NAMALWA (cell line): ENCODE measurements at regions not wholly inside any gene's neighbourhood (a gene's known extent, or its start where the extent isn't known, plus 50 kb on each side); places are given as distances from the start of the nearest gene placed in this dataset.
A peak's percentile ranks its signal among the peaks of the same experiment; 100 is the strongest.
"Not testable (repeated sequence)": the region's sequence is repeated elsewhere in the genome, so short reads cannot be mapped to it uniquely, and the experiment has no call there.

Experiments
- DNase-seq: peaks from one replicate; pipeline ENCODE4 v3.0.0-alpha.2; 2015; ENCODE audit warnings: low spot score

DNA sequence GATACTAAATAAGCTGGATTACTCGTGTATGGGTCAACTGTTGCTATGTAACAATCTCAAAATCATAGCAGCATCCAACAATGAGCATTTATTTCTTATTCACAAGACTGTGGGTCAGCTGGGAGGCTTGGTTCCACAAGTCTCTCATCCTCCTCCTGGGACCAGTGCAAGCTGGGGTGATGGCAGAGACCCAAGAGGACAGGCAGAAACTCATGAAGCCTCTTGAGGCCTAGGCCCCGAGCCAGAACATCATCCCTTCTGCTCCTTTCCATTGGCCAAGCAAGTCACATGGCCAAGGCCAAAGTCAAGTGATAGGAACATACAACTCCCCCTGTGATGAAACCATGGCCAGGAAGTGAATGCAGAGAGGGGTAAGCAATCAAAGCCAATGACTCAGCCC lies 422.1 kb downstream of the BCOR start:
- no peak for DNase-seq

DNA sequence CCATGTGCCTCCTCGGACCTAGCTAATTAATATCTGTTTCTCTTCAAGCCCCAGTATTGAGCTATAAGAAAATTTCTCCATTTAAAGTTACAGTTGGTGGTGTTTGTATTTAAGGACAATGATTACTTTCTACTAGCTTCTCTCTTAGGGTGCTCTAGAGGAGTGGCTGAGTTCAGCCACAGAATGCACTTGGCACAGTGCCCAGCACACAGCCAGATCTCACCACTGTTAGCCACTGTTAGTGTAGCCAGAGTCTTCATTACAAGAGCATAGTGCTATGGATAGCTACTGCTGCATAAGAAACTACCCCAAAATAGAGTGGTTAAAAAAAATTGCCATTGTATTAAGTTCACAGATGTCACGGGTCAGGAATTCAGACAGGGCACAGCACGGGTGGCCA lies 421.3 kb downstream of the BCOR start:
- DNase-seq, result no peak

DNA sequence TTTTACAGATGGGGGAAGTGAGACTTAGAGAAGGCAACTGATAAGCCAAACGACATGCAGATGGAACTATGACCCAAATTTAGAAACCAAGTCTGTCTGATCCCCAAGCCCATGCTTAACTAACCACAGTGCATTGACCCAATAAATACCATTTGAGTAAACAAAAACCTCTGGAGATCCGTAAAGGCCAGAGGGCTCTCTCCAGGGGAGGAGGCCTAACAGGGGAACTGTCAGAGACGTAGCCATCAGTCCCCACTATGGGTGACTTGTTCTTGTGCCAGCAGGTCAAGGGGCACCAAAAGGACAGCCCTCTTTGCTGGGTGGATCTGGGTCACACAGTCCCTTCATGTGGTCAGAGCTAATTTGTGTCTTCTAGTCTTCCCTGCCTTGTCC lies 420.2 kb downstream of the BCOR start:
- DNase-seq, result no peak

DNA sequence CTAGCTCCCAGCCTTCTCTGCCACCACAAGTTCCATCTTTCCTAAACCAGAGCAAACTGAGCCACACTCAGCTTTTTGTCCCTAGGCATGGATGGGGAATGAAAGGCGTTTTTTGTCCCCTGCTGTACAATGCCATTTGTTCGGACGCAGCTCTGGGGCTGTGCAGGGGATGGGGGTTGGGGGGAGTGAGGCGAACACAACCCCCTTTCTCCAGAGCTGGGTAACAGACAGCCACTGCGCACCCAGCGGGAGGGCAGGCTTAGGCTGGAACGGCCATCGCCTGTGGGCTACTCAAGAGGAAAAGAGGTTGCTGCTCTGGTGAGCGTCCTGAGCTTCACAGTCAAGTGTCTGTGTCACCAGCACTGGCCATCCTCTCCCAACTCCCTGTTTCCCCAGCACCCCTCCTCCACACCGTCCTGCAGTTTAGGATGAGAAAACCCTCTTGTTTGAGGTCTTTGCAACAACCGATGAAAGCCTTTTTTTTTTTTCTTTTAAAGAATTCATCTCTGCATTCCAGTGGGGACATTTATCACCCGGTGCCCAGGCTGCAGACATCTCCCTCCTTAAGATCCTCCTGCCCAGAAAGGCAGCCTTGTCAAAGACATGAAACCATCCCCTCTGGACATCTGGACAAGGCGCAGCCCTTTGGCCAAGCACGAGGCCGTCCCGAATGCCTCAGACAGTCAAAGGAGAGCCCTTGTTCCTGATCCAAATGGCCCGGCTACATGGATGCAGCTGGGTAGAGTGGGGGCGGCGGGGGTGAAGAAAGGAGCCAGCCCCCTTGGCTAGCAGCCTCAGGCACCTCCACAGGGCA lies 419.6 kb downstream of the BCOR start:
- DNase-seq, result no peak

DNA sequence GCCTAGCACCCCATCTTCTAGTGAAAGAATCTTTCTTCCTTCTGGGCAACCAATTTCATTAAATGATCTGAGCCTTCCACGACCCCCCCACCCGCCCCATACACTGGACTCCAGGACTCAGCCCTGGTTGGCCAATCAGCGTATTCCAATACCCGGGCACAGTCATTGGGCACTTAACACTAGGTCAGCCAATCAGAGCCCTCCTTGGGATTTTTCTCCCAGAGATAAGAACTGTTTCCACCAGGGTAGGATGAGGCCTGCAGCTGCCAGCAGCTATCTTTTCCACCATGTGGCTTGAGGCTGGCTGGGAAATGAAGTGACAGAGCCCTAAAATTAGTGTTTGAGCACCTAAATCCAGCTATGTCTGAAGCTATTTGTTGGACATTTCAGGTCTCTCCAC lies 418.8 kb downstream of the BCOR start:
- DNase-seq, result no peak

DNA sequence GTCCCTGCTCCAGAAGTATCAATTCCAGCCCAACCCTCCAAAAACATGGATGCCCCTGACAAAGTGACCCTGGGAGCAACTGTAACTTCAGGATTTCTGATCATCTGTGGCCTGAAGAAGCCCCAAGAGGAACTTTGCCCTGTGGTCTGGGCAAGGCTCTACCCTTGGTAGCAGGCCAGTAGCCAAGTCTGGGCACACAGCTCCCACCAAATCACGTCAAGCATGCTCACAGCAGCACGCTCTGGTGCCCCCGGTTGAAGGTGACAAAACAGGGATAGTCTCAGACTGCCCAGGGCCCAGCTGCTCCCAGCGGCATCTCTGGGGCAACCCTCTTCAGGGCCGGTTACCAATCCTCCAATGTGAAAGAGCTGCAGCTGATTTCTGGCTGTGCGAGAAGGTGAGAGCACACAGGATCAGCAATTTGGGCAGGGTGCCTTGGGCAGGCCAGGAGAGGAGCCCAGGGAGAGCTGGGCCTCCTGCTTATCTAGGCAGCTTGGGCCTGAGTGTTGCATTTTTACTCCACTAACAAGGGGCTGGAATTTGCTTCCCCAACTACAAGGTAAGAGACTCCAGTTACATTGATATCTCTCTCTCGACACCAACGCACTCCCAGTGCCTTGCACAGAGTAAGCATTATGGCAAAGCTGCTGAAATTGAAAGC lies 418.1 kb downstream of the BCOR start:
- no peak for DNase-seq

DNA sequence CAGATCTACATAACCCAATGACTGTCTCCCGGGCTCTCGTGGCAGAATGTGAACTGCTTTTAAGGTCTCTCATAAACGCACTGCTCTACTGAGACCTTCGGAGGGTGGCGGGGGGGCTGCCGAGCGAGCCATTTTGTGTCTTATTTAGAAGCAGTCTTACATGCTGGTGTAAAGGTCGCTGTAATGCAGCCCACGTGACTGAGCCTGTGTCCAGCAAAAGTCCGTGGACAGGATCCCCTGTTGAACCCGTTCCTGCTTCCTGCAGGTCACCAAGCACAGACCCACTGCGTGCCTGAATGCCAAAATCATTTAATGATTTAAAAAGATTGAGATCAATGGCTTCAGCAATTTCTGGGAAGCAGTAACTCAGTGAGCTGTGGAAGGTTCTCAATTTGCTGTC lies 415.9 kb downstream of the BCOR start:
- no peak for DNase-seq

DNA sequence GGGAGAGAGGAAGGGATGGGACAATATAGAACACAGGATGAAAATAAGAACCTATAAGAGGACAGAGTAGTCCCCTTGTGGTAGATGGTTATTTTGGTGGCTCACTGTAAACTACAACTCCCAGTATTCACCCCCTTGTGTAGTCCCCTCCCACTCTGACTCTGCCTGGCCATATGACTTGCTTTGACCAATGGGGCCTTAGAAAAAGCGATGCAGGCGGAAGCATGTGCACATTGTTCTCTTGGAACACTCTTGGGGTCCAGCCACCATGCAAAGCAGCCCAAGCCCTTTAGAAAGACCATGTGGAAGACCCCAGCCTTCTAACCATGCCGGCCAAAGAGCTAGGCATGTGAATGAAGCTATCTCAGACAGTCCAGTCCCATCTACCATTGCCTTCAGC lies 415.0 kb downstream of the BCOR start:
- peak; percentile 79 for DNase-seq

DNA sequence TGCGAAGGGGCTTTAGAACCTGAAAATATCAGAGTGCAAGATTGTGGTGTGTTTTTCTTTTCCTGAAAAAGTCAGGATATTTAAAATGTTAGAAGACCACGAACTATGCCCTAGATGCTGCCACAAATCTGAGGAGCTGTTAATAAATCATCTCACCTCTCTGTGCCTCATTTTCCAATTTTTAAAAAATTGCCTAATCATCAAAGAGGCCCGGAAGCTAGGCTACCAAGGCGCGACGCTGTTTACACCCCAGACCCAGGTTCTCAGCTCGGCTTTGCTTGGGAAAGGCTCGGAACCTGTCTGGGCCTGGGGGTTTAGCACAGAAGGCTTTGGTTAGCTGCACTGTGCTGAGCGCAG lies 409.6 kb downstream of the BCOR start:
- no peak for DNase-seq

DNA sequence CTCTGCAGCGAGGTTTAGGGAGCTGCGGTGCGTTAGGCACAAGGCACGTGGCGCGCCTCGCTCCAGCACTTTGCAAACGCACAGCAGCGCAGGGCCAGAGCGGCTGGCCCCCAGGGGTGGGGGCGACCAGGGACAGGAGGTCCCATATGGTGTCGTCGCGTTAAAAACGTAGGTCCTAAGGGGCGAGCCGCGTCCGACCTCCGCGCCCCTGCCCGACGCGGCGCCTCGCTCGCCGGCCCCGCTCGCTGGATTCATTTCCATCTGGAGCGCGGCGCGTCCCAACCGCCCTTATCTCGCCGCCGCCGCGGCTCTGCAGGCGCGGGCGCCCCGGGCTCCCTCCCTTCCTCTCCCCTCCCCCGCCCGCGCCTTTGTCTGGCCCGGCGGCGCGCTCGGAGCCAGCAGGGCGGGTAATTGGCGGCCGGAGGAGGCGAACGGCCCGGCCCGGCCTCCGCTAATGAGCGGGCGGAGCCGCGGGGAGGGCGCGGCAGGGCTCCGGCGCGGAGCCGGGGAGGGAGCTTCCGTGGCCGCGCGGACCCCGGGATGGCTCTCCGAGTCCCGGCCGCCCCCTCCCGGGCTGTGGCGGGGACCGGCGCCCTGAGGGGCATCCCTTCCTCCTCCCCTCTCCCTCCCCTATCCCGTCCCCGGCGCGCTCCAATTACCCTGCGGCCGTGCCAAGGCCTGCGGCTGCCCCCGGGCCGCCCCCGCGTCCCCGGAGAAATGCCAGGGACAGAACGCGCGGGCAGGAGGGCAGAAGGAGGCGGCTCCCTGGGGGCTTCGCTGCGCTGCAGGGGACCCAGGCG lies 409.0 kb downstream of the BCOR start:
- DNase-seq, result no peak

DNA sequence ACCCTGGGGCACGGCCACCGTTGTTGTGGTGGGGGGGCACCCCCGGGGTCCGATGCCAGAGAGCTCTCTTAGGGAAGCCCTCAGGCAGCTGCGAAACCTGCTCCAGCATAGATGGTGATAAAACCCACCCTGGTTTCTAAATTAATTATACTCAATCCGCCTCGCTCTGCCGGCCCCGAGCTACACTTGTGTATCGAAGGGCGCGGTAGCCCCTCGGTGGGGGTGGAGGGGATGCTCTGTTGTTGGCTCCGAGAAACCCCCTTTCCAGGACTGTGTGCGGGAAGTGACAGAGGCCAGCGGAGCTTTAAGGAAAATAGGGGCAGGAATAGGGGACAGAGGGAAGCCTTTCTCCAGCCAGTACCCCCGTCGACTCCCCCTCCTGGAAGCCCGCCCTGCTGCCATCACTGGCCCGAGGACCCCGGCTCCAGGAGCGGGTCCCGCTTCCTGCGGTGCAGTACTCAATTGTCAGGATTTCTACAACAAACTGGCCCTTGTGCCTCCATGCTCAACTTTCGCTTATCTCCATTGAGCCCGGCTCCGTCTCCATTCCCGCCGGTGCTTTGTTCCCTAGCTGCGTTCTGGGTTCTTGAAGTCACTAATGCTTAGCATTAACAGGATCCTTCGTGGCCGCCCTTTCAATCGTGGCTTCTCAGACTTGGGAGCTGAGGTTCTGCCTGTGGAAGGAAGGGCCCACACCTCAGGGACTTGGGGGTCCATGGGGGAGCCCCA lies 408.2 kb downstream of the BCOR start:
- DNase-seq, result no peak

DNA sequence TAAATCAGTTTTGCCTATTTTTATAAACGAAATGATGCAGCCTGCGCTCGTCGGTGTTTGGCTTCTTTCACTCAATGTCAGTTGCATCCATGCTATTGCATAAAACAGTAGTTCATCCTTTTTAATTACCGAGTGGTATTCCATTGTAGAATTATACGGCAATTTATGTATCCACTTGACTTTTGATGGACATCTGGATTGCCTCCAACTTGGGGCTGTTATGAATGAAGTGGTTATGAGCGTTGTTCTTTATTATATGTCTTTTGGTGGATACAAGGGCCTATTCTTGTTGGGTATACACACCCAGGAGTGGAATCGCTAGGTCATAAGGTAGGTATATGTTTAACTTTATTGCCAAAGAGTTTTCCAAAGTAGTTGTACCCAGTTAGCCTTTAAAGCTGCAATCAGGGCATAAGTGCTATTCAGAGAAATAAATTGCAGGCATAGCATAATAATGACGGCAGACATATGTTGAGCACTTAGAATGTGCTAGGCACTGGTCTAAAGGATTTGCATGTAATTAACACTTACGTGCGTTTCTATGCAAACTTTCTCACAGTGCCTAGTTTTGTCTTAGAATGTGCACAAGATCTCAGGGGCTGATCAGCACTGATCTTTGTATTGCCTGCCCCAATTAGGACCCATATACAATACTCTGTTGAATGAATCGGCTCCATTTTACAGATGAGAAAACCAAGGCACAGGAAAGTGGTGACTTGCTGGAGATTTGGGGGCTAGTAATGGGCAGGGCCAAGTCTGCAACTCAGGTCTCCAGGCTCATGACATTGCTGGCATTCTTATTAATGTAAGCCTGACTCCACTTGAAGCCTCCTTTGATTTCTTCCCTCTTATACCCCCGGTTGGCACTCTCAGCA lies 407.0 kb downstream of the BCOR start:
- DNase-seq, result no peak

DNA sequence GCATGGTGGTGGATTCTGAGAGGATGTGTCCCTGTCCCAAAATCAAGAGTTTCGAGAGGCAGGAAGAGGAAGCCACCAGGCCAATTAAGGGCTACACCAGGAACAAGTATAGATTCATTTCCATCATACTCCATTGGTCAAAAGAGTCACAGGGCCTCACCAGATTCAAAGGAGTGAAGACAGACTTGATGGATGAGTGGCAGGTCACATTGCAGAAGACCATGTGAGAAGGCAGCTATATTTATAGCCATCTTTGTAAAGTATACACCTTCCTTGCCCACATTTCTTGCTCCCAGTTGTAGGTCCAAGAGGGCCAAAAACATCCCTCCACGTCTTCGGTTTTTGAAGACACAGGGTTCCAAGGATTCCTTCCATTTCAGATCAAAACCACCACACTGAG lies 406.0 kb downstream of the BCOR start:
- DNase-seq, result no peak

DNA sequence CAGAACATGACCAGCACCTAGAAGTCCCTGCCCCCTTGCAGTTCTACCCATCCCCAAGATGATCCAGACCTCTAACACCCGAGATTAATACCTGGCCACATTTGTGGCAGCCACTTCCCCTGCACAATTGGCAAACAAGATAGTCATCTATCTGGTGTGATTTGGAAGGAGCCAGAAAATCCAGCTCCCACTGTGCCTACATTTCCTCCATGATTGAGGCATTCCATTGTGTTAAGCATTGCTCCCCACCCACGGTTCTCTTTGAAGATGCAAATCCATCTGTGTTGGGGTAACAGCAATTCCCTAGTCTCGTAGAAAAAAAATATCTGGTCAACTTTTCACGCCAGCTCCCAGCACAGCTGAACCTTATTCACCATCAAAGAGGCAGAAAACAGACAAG lies 405.0 kb downstream of the BCOR start:
- no peak for DNase-seq

DNA sequence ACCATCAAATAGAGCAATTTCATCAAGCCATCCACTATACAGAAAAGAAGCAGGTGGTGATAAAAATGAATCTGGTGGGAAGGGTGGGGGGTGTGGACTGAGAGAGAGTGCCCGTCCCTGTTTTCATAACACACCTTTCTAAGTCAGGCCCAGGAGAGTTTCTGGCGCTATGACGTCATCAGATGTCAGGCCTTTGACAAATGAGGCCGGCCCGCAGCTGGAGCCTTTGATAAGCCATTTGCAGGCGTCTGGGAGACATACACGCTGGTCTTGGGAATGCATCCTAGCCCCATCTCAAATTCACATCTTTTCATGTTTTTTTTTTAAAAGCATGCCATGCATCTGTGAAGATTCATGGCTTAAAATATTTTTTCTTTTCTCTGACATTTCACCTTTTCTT lies 404.5 kb downstream of the BCOR start:
- no peak for DNase-seq

DNA sequence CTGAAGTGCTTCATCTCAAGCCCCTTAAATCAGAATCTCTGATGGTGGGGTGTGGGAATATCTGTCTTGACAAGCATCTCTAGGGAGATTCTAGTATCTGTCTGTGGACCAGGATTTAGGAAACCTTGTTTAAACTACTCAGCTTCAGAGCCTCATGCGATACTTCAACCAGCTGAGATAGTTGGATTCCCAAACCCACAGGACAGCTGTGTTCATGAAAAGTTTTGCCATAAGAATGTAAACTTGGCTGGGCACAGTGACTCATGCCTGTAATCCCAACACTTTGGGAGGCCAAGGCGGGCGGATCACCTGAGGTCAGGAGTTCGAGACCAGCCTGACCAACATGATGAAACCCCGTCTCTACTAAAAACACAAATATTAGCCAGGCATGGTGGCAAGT lies 395.1 kb downstream of the BCOR start:
- not testable (repeated sequence) for DNase-seq

DNA sequence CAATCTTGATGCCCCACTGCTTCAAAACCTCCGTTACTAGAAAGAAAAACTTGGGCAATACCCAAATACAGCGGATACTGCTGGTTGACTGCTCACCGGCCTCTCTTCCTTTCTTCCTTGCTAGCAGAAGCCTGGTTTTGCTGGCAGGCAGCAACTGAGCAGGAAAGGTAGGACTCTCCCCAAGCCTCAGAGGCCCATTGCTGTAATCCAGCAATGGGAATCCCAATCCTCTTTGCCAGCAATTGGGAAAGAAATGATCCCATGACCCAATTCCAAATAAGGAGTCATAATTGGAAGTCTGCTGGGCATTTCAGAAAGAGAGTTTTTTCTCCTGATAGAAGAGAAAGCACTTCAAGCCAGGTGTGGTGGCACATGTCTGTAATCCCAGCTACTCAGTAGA lies 394.5 kb downstream of the BCOR start:
- DNase-seq, result no peak

DNA sequence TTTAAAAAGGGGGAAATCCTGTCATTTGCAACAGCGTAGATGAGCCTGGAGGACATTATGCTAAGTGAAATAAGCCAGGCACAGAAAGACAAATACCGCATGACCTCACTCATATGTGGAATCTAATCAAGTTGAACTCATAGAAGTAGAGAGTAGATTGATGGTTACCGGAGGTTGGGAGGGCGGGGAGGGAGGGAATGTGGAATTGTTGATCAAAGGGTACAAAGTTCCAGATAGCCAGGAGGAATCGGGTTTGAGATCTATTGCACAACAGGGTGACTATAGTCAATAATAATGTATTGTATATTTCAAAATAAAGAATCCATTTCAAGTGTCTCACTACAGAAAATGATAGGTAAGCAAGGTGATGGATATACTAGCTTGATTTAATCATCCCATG lies 393.2 kb downstream of the BCOR start:
- DNase-seq, result no peak

DNA sequence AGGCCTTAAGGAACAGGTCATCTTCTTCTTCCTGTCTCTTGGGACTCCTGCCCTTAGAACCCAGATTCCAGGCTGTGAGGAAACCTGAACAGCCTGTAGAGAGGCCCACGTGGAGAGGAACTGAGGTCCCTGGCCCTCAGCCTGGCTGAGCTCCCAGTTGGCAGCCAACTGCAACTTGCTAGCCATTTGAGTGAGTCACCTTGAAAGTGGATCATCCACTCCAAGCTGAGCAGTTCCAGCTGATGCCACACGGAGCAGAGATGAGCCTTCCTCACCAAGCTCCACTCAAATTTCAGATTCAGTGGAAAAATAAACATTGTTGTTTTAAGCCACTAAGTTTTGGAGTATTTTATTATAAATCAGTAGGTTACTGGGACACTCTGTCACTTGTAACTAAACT lies 392.5 kb downstream of the BCOR start:
- peak; percentile 2 for DNase-seq

DNA sequence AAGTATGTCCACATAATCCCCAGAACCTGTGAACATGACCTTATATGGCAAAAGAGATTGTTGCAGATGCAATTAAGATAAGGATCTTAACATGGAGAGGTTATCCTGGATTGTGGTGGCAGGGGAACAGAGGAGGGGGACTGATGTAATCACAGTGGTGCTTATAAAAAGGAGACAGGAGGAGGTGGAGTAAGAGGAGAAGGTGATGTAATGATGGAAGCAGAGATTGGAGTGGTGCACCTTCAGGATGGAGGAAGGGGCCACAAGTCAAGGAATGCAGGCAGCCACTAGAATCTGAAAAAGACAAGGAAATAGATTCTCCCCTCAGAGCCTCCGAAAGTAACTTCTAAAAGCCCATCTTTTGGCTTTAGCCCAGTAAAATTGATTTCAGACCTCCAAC lies 388.4 kb downstream of the BCOR start:
- DNase-seq, result no peak

DNA sequence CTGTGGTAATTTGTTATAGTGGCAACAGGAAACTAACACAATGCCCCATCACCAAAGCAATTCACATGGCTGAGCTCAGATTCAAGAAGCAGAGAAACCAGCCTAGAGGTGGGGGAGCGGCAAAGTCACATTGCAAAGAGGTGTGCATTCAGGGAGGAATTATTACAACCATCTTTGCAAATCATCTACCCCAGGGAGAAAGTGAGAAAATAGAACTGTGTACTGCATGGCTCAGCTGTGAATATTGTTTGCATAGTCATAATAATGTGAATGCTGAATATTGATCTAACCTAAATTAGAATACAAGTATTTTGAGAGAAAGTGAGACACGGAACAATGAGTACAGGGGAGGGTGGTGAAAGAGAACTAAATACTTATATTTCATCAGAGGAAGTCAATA lies 387.9 kb downstream of the BCOR start:
- DNase-seq, result no peak

DNA sequence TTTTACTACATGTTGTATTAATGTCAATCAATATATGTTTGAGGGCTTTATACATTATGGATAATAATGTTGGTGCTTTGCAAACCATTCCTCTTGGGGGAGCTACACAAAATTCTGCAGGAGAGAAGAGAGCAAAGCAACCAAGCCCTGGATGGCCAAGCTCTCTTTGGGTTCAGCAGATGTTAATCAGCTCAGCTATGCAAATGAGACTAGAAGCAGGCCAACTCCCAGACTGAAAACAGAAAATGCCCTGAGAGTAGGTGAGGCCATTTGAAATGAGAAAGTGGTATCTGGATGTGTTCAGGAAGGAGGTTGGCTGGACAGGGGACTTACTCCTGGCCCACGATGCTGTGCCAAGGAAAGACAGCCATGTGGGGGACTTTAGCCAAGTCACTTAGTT lies 387.0 kb downstream of the BCOR start:
- peak; percentile 5 for DNase-seq
